ENCODE measurements at regions not wholly inside any gene's neighbourhood (a gene's known extent, or its start where the extent isn't known, plus 50 kb on each side); places are given as distances from the start of the nearest gene placed in this dataset.
"Not testable (repeated sequence)": the region's sequence is repeated elsewhere in the genome, so short reads cannot be mapped to it uniquely, and the experiment has no call there.

DNA sequence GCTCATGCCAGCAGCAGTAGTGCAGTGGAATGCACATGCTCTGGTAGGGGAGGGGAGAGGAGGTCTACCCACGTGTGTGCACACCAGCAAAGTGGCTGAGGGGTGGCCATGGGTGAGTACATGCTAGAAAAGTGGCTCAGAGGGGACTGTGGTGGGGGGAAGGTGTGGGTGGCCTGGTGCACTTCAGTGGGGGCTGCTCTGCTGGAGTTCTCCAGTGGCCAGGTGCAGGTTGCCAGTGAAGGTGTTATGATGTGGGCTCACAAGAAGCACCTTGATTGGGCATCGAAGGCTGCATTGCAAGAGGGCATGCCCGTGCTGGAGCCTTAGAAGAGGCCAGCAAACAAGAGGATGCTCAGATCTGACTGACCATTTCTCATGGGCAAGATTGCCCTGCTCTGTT lies 613.6 kb upstream of the PHF14 start:
- H3K36me3 Mint-ChIP-seq (ENCODE audit: low read depth) = no peaks in the 10 kb centered on the region
- no peaks in the 10 kb centered on the region for H3K27me3 Mint-ChIP-seq (ENCODE audit: low read depth)
- no peak for DNase-seq (ENCODE audit: low spot score)
- H3K27ac Mint-ChIP-seq = no peak overlapping the region
- no peaks in the 10 kb centered on the region for H3K4me1 Mint-ChIP-seq (ENCODE audit: low read depth)
- H3K9me3 Mint-ChIP-seq = peaks cover 5% of the 10 kb centered on the region
- H3K4me3 Mint-ChIP-seq = no peak overlapping the region

DNA sequence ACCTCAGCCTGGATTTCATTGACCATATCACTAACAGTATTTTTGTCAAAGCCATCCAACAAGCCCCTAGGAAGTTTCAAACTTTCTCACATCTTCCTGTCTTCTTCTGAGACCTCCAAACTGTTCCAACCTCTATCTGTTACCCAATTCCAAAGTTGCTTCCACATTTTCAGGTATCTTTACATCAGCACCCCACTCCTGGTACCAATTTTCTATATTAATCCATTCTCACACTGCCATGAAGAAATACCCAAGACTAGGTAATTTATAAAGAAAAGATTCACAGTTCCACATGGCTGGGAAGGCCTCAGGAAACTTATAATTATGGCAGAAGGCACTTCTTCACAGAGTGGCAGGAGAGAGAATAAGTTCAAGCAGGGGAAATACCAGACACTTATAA lies 571.9 kb upstream of the PHF14 start:
- Mint-ChIP-seq H3K9me3 (peaks cover 16% of the 10 kb centered on the region), H3K27ac (no peak overlapping the region), H3K27me3 (ENCODE audit: low read depth) (no peaks in the 10 kb centered on the region), H3K4me1 (ENCODE audit: low read depth) (no peaks in the 10 kb centered on the region), H3K36me3 (ENCODE audit: low read depth) (no peaks in the 10 kb centered on the region), H3K4me3 (no peak overlapping the region)
- no peak for DNase-seq (ENCODE audit: low spot score)

DNA sequence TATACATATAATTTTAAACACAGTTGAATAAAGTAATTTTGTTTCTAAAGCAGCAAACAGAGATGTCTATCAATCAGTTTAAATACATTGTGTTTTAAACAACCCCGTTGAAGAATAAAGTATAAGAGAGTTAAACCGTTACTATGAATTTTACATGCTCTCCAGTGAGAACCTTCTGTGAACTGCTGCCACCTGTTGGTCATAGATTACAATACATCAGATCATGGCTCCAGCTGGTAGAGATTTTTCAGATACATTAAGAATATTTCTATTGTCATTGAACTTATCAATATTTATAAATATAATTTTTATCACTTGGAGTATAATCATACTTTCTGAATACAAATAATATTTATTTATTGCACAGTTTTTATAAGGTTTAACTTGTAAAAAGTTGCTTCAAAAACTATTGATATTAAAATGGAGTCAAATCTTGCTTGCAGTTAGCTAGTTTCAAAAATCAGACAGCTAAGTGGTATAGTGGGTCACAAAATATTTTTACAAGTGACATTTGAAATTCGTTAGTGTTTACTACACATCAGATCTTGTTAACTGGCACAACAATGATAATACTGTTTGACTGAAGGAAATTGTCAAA lies 561.2 kb upstream of the PHF14 start:
- H3K36me3 Mint-ChIP-seq (ENCODE audit: low read depth) = no peaks in the 10 kb centered on the region
- no peak overlapping the region for H3K27ac Mint-ChIP-seq
- H3K4me1 Mint-ChIP-seq (ENCODE audit: low read depth) = no peaks in the 10 kb centered on the region
- no peaks in the 10 kb centered on the region for H3K9me3 Mint-ChIP-seq
- no peak for DNase-seq (ENCODE audit: low spot score)
- no peaks in the 10 kb centered on the region for H3K27me3 Mint-ChIP-seq (ENCODE audit: low read depth)
- H3K4me3 Mint-ChIP-seq = no peak overlapping the region

DNA sequence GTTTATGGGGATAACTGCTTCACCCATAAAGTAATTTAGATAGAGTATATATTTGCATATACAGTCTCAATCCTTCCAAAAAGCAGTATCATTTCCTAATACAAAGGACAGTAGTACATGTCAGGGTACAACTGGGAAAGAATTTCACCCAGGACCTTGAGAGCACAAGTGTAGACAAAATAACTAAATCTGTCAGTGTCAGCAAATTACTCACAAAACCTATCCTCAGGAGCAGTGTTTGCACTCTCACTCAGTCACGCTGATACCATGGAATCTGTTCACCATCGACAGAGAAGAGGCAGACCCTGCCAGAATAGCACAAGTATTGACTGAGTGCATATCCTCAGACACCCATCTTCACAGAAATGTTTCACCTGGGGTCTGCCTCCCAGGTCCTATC lies 554.7 kb upstream of the PHF14 start:
- Mint-ChIP-seq H3K4me1 (ENCODE audit: low read depth) (no peaks in the 10 kb centered on the region), H3K9me3 (no peaks in the 10 kb centered on the region), H3K4me3 (no peak overlapping the region), H3K36me3 (ENCODE audit: low read depth) (no peaks in the 10 kb centered on the region), H3K27ac (no peak overlapping the region), H3K27me3 (ENCODE audit: low read depth) (no peaks in the 10 kb centered on the region)
- DNase-seq (ENCODE audit: low spot score) = no peak

DNA sequence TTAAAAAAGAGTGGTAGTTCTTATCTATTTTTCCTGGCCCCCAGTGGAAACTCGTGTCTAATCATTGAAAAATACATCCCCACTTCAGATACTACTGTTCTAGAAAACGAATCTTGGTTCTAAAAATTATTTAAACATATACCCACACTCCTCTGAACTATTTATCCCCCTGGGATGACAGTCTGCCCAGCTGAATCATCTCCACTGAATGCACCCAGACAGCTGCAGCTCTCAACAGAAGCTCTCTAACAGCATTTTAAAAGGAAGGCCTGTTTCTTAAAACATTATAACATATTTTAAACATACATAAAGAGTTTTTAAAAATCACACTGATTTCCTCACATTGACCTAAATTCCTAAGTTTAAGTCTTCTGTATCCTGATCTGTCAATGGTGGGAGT lies 544.6 kb upstream of the PHF14 start:
- Mint-ChIP-seq H3K27ac (no peak overlapping the region), H3K27me3 (ENCODE audit: low read depth) (no peaks in the 10 kb centered on the region), H3K9me3 (no peaks in the 10 kb centered on the region), H3K4me3 (no peak overlapping the region), H3K36me3 (ENCODE audit: low read depth) (no peaks in the 10 kb centered on the region), H3K4me1 (ENCODE audit: low read depth) (no peaks in the 10 kb centered on the region)
- no peak for DNase-seq (ENCODE audit: low spot score)

DNA sequence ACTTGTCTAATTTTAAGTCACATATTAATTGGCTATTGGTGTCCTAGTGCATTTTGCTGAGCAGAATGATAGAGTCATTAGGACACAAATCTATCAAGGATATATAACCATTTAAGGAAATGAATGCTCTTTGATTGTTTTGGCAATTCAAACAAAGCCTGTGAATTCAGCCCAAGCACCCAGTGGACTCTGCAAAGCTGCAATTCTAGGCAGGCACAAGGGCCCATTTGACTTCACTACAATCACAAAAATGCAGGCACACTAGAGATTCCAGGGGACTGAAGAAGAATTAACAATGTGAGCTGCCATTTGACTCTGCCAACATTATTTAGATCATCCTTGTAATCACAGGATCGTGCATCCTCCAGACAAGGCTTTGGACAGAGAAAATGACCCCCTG lies 544.2 kb upstream of the PHF14 start:
- Mint-ChIP-seq H3K4me3 (no peak overlapping the region), H3K27ac (no peak overlapping the region), H3K9me3 (no peaks in the 10 kb centered on the region), H3K27me3 (ENCODE audit: low read depth) (no peaks in the 10 kb centered on the region), H3K36me3 (ENCODE audit: low read depth) (no peaks in the 10 kb centered on the region), H3K4me1 (ENCODE audit: low read depth) (no peaks in the 10 kb centered on the region)
- DNase-seq (ENCODE audit: low spot score) = no peak

DNA sequence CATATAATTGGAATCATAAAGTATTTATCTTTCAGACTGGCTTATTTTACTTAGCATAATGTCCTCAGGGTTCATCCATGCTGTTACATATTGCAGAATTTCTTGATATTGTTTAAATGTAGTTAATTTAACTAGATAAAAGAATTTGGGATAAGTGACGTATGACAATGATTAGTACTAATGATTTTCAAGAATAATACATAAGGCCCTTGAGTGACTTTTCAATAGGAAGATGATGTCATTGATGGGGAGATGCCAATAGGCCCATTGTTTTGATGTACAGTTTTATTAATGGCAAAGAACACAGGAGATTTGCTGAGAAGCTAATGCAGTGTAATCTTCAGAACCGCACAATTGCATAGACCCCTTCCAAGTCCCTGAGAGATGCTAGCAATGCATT lies 537.4 kb upstream of the PHF14 start:
- no peaks in the 10 kb centered on the region for H3K9me3 Mint-ChIP-seq
- H3K27me3 Mint-ChIP-seq (ENCODE audit: low read depth) = no peaks in the 10 kb centered on the region
- no peak overlapping the region for H3K27ac Mint-ChIP-seq
- H3K4me1 Mint-ChIP-seq (ENCODE audit: low read depth) = no peaks in the 10 kb centered on the region
- no peaks in the 10 kb centered on the region for H3K36me3 Mint-ChIP-seq (ENCODE audit: low read depth)
- no peak overlapping the region for H3K4me3 Mint-ChIP-seq
- DNase-seq (ENCODE audit: low spot score) = no peak

DNA sequence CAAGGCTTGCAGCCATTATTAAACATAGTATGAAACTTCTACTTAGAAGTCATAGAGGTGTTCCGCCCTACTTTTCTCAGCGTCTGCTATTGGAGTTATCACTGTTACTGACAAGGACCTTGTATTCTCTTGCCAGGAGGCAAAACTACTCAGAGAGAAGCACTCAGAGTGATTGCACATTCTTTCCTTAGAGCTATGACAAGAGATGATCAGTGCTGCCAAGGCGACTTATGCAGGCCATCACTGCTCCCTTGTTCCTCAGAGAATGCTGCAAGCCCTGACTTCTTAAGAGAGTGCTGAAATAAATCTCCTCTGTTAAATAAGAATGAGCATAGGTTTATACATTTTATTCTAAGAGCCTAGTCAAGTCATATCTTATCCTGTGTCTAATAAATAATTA lies 534.6 kb upstream of the PHF14 start:
- no peaks in the 10 kb centered on the region for H3K4me1 Mint-ChIP-seq (ENCODE audit: low read depth)
- H3K27ac Mint-ChIP-seq = no peak overlapping the region
- peaks cover 14% of the 10 kb centered on the region for H3K9me3 Mint-ChIP-seq
- H3K4me3 Mint-ChIP-seq = no peak overlapping the region
- no peak for DNase-seq (ENCODE audit: low spot score)
- H3K36me3 Mint-ChIP-seq (ENCODE audit: low read depth) = no peaks in the 10 kb centered on the region
- H3K27me3 Mint-ChIP-seq (ENCODE audit: low read depth) = no peaks in the 10 kb centered on the region

DNA sequence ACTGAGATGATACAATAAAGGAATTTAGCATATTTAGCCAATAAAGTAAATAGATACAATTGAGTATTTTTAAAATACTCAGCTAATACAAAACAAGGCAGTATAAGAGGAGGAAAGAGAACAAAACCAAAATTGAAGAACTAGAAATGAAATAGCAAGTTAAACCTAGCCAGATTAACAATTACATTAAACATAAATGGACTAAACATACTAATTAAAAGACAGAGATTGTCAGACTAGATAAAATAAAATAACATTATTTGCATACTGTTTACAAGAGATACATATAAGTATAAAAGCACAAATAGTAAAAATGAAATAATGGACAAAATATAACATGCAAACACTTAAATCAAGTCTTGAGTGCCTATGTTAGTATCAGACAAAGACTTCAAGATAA lies 517.7 kb upstream of the PHF14 start:
- Mint-ChIP-seq H3K36me3 (ENCODE audit: low read depth) (no peaks in the 10 kb centered on the region), H3K4me3 (no peak overlapping the region), H3K9me3 (peaks cover 15% of the 10 kb centered on the region), H3K4me1 (ENCODE audit: low read depth) (no peaks in the 10 kb centered on the region), H3K27ac (no peak overlapping the region), H3K27me3 (ENCODE audit: low read depth) (no peaks in the 10 kb centered on the region)
- DNase-seq (ENCODE audit: low spot score) = no peak

DNA sequence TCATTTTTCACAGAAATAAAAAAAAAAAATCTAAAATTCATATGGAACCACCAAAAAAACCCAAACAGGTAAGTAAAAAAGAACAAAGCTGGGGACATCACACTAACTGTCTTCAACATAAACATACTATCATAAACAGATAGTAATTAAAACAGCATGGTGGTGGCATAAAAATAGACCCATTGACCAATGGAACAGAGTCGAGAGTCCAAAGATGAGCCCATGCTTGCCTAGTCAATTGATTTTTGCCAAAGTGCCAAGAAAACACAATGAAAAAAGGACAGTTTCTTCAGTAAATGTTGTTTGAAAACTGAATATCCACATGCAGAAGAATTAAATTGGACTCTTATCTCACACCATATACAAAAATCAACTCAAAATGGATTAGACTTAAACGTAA lies 513.2 kb upstream of the PHF14 start:
- Mint-ChIP-seq H3K4me1 (ENCODE audit: low read depth) (no peaks in the 10 kb centered on the region), H3K27me3 (ENCODE audit: low read depth) (no peaks in the 10 kb centered on the region), H3K36me3 (ENCODE audit: low read depth) (no peaks in the 10 kb centered on the region), H3K27ac (no peak overlapping the region), H3K9me3 (peaks cover 4% of the 10 kb centered on the region), H3K4me3 (no peak overlapping the region)
- DNase-seq (ENCODE audit: low spot score) = no peak

DNA sequence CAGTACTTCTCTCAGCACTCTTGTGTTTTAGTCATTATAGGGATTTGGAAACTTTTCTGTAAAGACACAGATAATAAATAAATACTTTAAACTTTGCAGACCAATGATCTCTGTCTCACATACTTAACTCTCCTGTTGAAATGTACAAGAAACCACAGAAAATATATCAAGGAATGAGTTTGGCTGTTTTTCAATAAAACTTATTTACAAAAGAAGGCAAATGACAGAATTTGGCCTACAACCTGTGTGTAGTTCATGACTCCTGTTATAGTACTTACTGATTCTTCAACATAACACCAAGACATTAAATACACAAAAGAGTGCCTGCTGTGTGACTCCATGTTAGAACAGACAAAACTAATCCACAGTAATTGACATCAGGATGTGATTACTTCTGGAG lies 510.0 kb upstream of the PHF14 start:
- H3K27ac Mint-ChIP-seq = no peak overlapping the region
- no peaks in the 10 kb centered on the region for H3K36me3 Mint-ChIP-seq (ENCODE audit: low read depth)
- H3K4me1 Mint-ChIP-seq (ENCODE audit: low read depth) = no peaks in the 10 kb centered on the region
- no peaks in the 10 kb centered on the region for H3K9me3 Mint-ChIP-seq
- no peaks in the 10 kb centered on the region for H3K27me3 Mint-ChIP-seq (ENCODE audit: low read depth)
- H3K4me3 Mint-ChIP-seq = no peak overlapping the region
- no peak for DNase-seq (ENCODE audit: low spot score)

DNA sequence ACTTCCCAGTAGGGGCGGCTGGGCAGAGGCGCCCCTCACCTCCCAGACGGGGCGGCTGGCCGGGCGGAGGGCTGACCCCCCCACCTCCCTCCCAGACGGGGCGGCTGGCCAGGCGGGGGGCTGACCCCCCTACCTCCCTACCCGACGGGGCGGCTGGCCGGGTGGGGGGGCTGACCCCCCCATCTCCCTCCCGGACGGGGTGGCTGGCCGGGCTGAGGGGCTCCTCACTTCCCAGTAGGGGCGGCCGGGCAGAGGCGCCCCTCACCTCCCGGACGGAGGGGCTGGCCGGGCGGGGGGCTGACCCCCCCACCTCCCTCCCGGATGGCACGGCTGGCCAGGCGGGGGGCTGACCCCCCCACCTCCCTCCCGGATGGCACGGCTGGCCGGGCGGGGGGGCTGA lies 508.1 kb upstream of the PHF14 start:
- H3K27ac Mint-ChIP-seq; H3K27me3 Mint-ChIP-seq (ENCODE audit: low read depth); DNase-seq (ENCODE audit: low spot score); H3K4me1 Mint-ChIP-seq (ENCODE audit: low read depth); H3K36me3 Mint-ChIP-seq (ENCODE audit: low read depth); H3K9me3 Mint-ChIP-seq; H3K4me3 Mint-ChIP-seq: not testable (repeated sequence)

DNA sequence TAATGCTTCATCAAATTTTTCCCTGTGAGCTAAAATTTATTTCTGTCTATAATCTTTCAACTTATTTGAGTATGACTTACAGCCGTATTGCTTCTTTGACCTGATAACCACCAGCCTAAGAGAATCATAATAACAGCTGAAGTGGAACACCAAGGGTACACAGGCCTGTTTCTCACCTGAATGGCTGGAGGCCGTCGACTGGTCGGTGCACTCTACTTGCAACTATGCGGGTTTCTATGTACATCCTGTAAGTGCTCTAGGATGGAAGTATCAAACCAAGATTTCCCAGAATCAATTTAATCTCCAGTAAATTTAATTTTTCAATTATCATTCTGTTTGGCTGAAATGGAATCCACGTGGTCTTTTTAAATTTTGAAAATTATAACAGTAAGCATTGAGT lies 504.8 kb upstream of the PHF14 start:
- no peaks in the 10 kb centered on the region for H3K4me1 Mint-ChIP-seq (ENCODE audit: low read depth)
- no peak for DNase-seq (ENCODE audit: low spot score)
- no peak overlapping the region for H3K27ac Mint-ChIP-seq
- H3K9me3 Mint-ChIP-seq = no peaks in the 10 kb centered on the region
- no peaks in the 10 kb centered on the region for H3K36me3 Mint-ChIP-seq (ENCODE audit: low read depth)
- H3K4me3 Mint-ChIP-seq = no peak overlapping the region
- no peaks in the 10 kb centered on the region for H3K27me3 Mint-ChIP-seq (ENCODE audit: low read depth)

DNA sequence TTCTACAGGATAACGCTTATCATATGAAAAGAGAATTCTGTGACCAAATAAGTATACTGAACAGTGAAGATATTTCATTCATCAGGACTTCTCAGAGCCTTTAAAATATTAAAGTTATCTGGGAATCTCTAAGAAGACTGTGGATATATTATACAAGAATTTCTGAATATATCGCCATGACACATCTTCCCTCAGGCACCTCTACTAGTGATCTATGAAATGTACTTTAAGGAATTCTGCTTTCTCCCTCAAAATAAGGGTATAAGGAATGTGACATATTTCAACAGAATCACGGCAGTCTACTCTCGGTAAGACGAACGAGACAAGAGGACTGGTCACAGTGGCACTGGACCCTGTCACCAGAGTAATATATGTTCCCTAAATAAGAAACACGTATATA lies 504.2 kb upstream of the PHF14 start:
- no peak for DNase-seq (ENCODE audit: low spot score)
- H3K4me3 Mint-ChIP-seq = no peak overlapping the region
- no peaks in the 10 kb centered on the region for H3K4me1 Mint-ChIP-seq (ENCODE audit: low read depth)
- no peaks in the 10 kb centered on the region for H3K9me3 Mint-ChIP-seq
- no peaks in the 10 kb centered on the region for H3K27me3 Mint-ChIP-seq (ENCODE audit: low read depth)
- no peaks in the 10 kb centered on the region for H3K36me3 Mint-ChIP-seq (ENCODE audit: low read depth)
- no peak overlapping the region for H3K27ac Mint-ChIP-seq

DNA sequence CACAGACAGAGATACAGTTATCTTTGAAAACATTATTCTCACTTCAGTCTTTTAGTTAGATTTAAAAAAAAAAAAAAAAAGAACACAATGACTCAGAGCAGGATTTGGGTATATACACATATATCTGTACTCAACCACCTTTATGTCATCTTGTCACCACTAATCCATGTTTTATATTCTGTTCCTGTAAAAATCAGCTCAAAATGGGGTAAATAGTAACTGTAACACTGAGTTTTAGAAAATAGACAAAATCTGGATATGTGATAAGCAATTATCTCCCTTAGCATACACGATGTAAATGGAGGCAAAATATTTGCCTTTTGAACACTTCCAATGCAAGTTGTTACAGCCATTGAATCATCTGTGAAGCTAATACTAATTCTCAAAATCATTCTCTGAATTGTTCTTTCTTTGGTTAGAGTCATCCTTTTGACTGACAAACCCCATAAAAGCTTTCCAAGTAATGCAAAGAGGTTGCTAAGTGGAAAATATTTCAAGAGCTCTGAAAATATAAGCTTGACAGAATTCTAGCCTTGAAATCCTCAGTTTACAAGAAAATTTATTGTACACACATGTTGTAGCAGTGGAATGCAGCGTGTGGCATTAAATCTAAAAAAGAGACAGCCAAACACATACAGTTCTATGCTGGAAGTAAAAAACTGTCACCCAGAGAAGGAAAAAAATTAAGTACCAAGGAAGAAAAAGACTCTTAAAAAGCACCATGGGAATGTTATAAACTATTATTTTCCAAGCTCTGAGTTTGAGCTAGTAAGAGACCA lies 502.2 kb upstream of the PHF14 start:
- H3K36me3 Mint-ChIP-seq (ENCODE audit: low read depth) = no peaks in the 10 kb centered on the region
- no peak overlapping the region for H3K27ac Mint-ChIP-seq
- no peaks in the 10 kb centered on the region for H3K27me3 Mint-ChIP-seq (ENCODE audit: low read depth)
- DNase-seq (ENCODE audit: low spot score) = no peak
- H3K4me1 Mint-ChIP-seq (ENCODE audit: low read depth) = no peaks in the 10 kb centered on the region
- no peaks in the 10 kb centered on the region for H3K9me3 Mint-ChIP-seq
- no peak overlapping the region for H3K4me3 Mint-ChIP-seq

Measured in T-helper 2 cell treated with Interferon-gamma antibody and Interleukin-4, amounts not matched to agents 5 μg/mL and 100 μg/mL, for 36 hours (primary cell).